Body of pancreas (tissue), 4 donors: ENCODE measurements at regions not wholly inside any gene's neighbourhood (a gene's known extent, or its start where the extent isn't known, plus 50 kb on each side); places are given as distances from the start of the nearest gene placed in this dataset.

Experiments
- POLR2A ChIP-seq, 3 donors: fragments of 450-650 bp; IDR thresholded peaks; one replicate each; pipeline ENCODE4 v1.6.1; 2016; ENCODE audit warnings: antibody characterized with exemption in 3 of 3, mild to moderate bottlenecking in 2 of 3
- TF ChIP-seq, protein P1 (sequence below), 7 experiments: fragments of 450-650 bp in 4 of 7; fragments of 200-600 bp in 3 of 7; sonication (generic) in 3 of 7; IDR thresholded peaks; one replicate each; pipeline ENCODE4 v1.5.1; 2016 to 2019; ENCODE audit warnings: antibody characterized with exemption in 7 of 7

DNA sequence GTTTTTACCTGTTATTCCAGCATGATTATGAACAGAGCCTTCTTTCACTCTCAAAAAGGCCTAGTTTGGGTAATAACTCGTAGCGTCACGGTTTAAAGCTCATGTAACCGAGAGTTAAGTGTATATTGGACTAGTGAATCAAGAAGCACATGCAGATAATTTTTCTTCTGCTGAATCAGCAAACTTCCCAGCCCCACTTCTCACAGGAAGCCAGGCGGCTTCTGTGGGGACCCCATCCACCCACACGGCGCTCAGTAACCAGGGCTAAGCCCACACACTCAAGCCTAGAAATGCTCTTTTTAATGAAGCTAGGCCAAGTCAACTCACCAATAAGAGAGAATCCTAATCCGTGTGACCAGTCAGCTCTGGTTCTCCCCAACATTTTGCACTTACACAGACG lies 191.2 kb upstream of the MGMT start:
- TF ChIP-seq, protein P1, sequence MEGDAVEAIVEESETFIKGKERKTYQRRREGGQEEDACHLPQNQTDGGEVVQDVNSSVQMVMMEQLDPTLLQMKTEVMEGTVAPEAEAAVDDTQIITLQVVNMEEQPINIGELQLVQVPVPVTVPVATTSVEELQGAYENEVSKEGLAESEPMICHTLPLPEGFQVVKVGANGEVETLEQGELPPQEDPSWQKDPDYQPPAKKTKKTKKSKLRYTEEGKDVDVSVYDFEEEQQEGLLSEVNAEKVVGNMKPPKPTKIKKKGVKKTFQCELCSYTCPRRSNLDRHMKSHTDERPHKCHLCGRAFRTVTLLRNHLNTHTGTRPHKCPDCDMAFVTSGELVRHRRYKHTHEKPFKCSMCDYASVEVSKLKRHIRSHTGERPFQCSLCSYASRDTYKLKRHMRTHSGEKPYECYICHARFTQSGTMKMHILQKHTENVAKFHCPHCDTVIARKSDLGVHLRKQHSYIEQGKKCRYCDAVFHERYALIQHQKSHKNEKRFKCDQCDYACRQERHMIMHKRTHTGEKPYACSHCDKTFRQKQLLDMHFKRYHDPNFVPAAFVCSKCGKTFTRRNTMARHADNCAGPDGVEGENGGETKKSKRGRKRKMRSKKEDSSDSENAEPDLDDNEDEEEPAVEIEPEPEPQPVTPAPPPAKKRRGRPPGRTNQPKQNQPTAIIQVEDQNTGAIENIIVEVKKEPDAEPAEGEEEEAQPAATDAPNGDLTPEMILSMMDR (IDR thresholded peaks at IDR 0.05): no peak
- no peak for TF ChIP-seq POLR2A (IDR thresholded peaks at IDR 0.05)
